Fibroblast of peridontal ligament (primary cell): ENCODE measurements at regions not wholly inside any gene's neighbourhood (a gene's known extent, or its start where the extent isn't known, plus 50 kb on each side); places are given as distances from the start of the nearest gene placed in this dataset.
A peak's percentile ranks its signal among the peaks of the same experiment; 100 is the strongest.

Experiments
- DNase-seq: peaks from one replicate; pipeline ENCODE4 v3.0.0-alpha.2; 2010; ENCODE audit errors: extremely low read depth

GRCh38 chr3:94258851-94259250, 196.0 kb downstream of the NSUN3 start:
- DNase-seq = no peak

DNA sequence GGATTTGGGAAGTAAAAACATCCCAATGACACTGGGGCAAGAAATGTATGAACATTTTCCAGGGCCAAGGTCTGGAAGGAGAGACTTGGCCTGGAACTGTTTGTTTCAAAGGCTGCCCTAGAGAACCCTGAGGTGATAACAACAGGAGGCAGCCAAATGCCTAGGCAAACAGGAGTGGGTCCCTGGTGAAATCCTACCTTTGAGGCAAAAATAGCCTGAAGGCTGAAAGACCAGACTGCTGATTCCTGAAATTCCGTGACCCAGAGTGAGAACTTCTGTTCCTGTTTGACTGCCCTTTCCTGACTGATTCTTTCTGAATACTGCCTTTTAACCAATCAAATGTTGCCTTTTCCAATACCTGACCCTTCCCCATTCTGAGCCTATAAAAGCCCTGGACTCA, 196.4 kb downstream of the NSUN3 start:
- no peak for DNase-seq

GRCh38 chr3:94269763-94270162, 206.9 kb downstream of the NSUN3 start:
- DNase-seq = no peak

DNA sequence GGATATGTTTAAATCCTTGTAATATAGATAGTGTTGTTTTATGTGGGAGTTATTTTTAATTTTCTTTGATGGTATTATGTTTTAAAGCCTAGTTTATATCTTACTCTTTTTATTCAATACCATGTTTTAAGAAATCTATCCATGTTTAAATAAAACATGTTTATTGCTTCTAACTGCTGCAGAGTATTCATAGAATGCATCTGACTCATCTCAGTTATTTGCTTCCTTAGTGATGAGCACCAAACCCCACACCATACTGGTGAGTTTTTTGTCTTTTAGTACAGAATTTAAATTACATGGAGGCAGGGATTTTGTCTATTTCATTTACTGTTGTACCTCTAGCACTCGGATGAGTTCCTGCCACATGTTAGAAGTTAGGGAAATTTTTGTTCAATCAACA, 209.2 kb downstream of the NSUN3 start:
- DNase-seq = no peak

DNA sequence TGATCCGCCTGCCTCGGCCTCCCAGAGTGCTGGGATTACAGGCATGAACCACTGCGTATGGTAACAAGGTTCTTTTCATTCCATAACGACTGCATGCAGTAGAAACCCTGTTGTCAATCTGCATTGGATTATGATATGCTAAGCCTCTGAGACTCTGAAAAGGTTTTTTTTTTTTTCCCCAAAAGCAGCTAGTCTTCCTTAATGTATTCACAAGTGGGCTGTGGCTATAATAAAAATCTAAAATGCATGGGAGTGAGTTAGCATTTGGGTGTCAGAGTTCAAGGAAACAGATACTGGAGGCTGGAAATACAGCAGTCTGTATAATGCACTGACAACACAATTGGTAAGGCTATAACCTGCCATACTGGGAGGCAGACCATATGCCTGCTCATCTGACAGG, 218.1 kb downstream of the NSUN3 start:
- no peak for DNase-seq

DNA sequence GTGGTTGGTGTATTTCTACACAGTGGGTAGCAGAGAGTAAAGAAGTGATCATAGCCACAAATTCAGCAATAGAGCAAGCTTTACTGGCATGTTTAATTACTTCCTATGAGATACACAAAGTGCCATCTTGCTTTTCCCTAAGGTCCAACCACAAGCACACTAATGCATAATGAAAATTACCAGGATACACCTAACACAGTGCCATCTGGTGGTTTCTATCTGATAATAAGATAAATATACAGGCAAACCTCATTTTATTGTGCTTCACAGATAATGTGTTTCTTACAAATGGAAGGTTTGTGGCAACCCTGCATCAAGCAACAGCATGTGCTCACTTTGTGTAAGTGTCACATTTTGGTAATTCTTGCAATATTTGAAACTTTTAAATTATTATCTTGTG, 223.0 kb downstream of the NSUN3 start:
- DNase-seq = no peak

DNA sequence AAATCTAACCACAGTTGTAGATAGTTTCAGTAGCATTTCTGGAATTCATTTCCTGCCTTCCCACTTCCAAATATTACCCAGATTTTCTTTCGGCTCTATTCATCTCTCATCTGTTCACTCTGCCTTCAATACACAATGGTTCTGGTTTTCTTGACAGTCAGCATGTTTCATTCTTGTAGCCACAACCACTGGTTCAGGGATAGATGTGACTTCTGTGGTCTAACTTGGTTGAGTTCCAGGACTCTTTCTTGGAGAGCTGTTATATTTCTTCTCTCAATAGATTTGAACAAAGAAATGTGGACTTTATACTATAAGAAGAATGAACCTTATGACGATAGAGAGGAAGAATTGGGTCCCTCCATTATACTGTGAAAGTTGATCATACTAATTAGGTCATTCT, 228.8 kb downstream of the NSUN3 start:
- no peak for DNase-seq

GRCh38 chr3:94292151-94292550, 229.3 kb downstream of the NSUN3 start:
- DNase-seq = no peak

DNA sequence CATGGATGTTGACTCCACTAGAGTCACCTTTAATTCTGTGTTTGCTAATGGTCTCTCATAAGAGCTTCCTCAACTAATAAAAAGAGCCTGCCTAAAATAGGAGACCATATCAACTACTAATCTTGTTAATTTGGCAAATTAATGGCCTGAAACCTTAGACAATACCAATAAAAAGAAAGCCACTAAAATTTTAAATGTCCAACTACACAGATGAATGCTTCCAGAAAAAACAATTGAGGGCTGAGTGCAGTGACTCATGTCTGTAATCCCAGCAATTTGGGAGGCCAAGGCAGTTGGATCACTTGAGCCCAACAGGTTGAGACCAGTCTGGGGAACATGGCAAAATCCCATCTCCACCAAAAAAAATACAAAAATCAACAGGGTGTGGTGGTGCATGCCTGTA, 230.9 kb downstream of the NSUN3 start:
- DNase-seq = no peak

- no peak for DNase-seq
Measured at GRCh38 chr3:94294806-94295205, 231.9 kb downstream of the NSUN3 start.

GRCh38 chr3:94299716-94300115, 236.9 kb downstream of the NSUN3 start:
- DNase-seq = no peak

GRCh38 chr3:94301366-94301765, 238.5 kb downstream of the NSUN3 start:
- no peak for DNase-seq

GRCh38 chr3:94303266-94303665, 240.4 kb downstream of the NSUN3 start:
- DNase-seq = no peak

DNA sequence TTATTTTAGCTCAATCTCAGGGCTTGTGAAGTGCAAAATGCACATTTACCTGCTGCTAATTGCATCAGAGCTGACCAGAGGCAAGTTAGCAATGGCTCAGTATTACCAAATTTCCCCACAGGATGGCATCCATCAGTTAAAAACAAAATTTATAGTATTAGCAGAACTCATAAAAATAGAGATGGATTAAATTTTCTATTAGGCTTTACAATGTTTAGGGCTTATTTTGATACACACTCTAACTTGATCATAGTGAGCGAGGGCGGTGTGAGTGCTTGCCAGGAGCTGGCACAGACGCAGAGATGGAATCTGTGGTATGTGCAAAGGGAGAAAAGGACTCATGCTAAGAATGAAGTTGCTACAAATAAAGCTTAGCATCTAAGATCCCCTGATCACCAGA, 241.0 kb downstream of the NSUN3 start:
- DNase-seq = peak; percentile 1

DNA sequence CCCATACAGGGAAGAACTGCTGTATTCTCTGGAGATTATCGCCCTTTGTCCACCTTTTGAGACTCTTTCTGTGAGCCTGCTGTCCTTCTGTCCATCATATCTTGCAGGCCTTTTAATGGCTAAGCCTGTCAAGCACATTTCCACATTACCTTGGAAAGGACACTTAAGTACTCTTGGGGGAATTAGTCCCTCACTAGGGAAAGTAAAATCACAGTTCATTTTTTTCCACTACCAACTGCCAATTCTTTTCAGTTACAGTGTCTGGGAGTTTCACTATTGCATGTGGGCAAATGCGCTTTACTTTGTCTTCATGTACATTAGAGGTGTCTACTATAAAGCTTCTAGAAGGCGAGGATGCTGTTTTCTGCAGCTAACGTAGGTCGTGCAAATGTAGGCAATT, 242.1 kb downstream of the NSUN3 start:
- no peak for DNase-seq

DNA sequence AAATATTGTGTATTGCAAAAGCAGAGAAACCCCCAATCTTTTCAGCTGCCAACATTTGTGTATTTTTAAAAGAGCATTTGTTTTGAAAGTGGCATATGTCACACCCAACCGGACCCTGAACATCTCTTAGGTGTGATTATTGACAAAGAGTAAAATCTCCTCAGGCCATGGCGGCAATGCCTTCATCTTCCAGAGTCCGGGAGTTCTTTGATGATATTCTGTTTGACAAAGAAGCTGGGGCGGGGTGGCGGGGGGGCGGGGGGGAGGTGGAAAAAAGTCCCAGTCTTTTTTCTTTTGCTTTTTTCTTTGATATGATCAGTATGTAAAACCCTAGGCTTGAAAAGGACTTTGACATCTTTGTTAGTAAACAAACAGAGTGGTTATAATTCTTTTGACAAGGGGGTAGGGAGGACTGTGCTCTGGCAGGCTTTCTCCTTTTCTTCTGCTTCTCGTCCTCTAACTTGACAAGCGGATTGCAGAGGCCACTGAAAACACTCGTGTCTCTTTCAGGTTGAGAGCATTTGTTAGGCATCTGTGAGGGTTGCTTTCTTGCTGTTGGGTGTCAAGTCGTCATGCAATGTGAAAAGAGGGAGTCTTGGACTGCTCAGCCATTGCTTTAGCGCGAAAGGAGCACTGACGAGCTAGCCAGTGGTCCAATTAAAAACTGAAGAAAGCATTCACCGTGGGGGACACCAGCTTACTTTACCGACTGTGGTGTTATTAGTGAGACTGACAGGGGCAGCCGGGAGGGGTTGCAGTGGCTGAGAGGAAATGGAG, 243.2 kb downstream of the NSUN3 start:
- DNase-seq = no peak

- DNase-seq = no peak
Measured at GRCh38 chr3:94307588-94307987, 244.7 kb downstream of the NSUN3 start.

DNA sequence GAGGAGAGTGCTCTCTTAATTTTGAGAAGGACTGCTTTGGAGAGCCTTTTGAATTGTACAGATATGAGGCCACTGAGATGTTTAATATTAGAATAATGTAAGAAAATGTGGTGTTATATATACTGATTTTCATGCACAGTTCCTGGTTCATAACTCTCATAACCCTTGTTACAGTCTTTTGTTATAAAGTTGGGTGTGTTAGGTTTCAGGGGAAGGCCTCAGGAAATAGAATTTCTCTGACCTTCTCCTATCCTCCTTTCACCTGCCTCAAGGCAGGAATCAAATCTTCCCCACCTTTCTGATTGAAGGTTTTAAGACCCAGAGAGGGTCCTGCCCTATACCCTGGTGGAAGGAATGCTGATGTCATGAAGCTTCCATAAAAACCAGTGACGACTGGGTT, 245.9 kb downstream of the NSUN3 start:
- no peak for DNase-seq

GRCh38 chr3:94310341-94311135, 247.7 kb downstream of the NSUN3 start:
- DNase-seq = no peak

- no peak for DNase-seq
Measured at GRCh38 chr3:94311651-94312050, 248.8 kb downstream of the NSUN3 start.

- DNase-seq = no peak
Measured at GRCh38 chr3:94314218-94314883, 251.5 kb downstream of the NSUN3 start.

GRCh38 chr3:94317017-94317416, 254.2 kb downstream of the NSUN3 start:
- DNase-seq = no peak

- DNase-seq = no peak
Measured at GRCh38 chr3:94323596-94323995, 260.7 kb downstream of the NSUN3 start.
